AG09319 (cell line): ENCODE measurements at regions not wholly inside any gene's neighbourhood (a gene's known extent, or its start where the extent isn't known, plus 50 kb on each side); places are given as distances from the start of the nearest gene placed in this dataset.

Experiments used
- DNase-seq: peaks from one replicate; pipeline ENCODE4 v3.0.0-alpha.2; 2010; ENCODE audit warnings: low read depth; ENCODE audit errors: extremely low read depth
- TF ChIP-seq, protein P1 (sequence below): IDR thresholded peaks from 2 replicates; pipeline ENCODE4 v1.5.1; 2011; ENCODE audit warnings: low read depth, mild to moderate bottlenecking, inconsistent platforms, low read length, moderate library complexity

DNA sequence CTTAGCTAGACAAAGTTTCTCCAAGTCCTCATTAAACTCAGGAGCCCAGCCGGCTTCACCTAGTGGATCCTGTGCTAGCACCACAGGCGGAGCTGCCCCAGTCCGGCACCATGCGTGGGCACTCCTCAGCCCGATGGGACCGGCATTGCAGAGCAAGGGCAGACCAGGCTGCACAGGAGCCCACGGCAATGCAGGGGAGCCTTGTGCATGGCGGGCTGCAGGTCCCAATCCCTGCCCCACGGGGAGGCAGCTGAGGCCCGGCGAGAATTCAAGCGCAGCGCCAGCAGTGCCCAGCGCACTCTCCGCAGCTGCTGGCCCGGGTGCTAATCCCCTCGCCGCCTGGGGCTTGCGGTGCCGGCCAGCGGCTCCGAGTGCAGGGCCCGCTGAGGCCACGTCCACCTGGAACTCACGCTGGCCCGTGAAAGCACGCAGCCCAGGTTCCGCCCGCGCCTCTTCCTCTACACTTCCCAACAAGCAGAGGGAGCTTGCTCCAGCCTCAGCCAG lies 292.3 kb upstream of the EYS start:
- TF ChIP-seq, protein P1, sequence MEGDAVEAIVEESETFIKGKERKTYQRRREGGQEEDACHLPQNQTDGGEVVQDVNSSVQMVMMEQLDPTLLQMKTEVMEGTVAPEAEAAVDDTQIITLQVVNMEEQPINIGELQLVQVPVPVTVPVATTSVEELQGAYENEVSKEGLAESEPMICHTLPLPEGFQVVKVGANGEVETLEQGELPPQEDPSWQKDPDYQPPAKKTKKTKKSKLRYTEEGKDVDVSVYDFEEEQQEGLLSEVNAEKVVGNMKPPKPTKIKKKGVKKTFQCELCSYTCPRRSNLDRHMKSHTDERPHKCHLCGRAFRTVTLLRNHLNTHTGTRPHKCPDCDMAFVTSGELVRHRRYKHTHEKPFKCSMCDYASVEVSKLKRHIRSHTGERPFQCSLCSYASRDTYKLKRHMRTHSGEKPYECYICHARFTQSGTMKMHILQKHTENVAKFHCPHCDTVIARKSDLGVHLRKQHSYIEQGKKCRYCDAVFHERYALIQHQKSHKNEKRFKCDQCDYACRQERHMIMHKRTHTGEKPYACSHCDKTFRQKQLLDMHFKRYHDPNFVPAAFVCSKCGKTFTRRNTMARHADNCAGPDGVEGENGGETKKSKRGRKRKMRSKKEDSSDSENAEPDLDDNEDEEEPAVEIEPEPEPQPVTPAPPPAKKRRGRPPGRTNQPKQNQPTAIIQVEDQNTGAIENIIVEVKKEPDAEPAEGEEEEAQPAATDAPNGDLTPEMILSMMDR = no peak
- DNase-seq = no peak

DNA sequence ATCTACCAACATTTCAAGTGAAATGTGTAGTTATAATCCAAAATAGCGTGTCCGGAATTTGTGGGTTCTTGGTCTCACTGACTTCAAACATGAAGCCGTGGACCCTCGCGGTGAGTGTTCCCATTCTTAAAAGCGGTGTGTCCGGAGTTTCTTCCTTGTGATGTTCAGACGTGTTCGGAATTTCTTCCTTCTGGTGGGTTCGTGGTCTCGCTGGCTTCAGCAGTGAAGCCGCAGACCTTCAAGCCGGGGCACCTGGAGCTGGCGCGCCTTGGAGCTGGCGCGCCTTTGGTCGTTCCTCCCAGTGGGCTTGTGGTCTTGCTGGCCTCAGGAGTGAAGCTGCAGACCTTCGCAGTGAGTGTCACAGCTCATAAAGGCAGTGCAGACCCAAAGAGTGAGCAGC lies 291.5 kb upstream of the EYS start:
- TF ChIP-seq, protein P1 = no peak
- DNase-seq = no peak

DNA sequence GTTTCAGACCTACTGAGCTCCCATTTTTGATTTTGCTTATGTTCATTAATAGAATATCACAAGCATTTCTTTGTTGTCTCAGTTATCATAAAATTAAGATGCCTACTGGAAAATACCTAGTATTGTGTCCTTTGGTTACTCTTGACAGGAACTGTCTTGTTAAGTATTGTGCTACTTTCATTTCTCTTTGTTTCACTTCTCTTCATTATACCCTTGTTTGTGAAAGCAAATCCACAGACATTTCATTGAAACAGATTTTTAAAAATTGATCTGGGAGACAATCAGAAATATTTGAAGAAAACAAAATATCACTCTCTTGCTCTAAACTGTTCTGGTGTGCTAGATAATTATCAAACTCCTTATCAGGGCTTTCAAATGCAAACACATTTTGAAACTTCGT lies 290.5 kb upstream of the EYS start:
- TF ChIP-seq, protein P1 = no peak
- DNase-seq = no peak

DNA sequence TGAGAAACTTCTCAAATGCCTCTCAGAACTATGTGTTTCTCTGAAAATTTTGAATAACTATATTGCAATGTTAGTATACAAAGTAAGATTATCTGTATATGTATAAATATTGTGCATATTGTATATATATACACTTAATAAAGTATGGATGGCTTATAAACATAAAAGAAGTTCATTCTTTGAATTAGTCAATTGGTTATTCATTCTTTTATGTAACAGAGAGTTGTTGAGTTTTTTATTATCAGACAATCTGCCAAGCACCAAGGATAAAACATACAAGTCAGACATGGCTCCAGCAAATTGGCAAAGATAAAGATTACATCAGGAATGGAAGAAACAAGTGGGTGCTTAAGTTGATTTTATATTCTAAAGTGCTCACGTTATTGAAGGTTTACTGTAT lies 289.1 kb upstream of the EYS start:
- DNase-seq = no peak
- TF ChIP-seq, protein P1 = no peak

DNA sequence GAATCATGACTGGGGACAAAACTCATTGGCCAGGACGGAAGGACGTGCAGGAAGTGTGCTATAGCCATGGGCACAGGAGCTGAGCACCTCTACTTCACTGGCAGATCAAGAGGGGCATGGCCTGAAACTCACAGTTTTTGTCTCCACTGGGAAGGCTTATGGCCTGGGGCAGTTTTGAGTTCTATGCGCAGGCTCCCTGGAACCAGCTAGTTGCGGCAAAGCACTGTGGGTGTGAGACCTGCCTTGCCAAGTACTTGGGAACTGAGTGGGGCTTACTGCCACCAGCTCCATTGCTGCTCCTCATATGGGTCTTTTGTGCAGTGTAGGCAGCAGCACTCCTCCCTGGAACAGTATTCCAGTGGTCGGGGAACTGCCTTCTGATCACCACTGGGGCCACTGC lies 282.6 kb upstream of the EYS start:
- DNase-seq = no peak
- TF ChIP-seq, protein P1 = no peak

DNA sequence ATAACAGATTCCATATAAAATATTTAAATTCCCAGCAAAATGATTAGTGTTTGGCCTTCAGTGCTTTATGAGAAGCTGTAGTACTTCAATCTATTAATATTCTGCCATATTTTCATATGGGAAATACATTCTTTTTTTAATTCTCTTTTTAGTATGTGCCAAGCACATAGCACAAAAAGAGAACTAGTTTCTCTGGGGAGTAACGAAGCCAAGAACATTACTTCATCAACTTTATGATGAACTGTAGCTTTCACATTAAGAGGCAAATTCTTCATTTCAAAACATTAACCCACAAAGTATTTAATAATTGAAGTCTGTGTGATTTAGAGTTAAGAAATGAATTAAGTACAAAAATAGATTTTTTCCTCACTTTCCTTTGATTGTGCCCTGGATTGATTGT lies 281.0 kb upstream of the EYS start:
- no peak for DNase-seq
- TF ChIP-seq, protein P1 = no peak

DNA sequence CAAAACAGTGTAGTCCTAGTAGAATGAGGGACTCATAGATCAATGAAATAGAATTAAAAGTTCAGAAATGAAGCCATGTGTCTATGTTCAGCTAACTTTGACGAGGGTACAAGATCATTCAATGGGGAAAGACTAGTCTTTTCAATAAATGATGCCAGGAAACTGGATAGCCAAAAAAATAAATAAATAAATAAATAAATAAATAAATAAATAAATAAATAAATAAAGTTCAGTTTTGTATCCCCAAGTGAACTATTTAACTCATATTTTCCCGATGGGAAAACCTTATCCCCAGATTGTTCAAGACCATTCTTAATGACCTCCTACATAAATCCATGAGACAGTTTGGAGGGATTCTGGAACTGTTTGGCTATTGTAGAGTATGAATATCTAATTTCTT lies 277.1 kb upstream of the EYS start:
- TF ChIP-seq, protein P1 = no peak
- DNase-seq = no peak
